C4-2B (cell line): ENCODE measurements at regions not wholly inside any gene's neighbourhood (a gene's known extent, or its start where the extent isn't known, plus 50 kb on each side); places are given as distances from the start of the nearest gene placed in this dataset.
"Not testable (repeated sequence)": the region's sequence is repeated elsewhere in the genome, so short reads cannot be mapped to it uniquely, and the experiment has no call there.

Source experiments
- H3K27ac ChIP-seq: fragments of 450-650 bp; 2 replicates; pipeline ENCODE4 v1.5.1; 2017
- CTCF ChIP-seq: fragments of 450-650 bp; conservative IDR thresholded peaks from 2 replicates; pipeline ENCODE4 v1.5.1; 2017; ENCODE audit warnings: mild to moderate bottlenecking
- ZFX ChIP-seq: fragments of 450-650 bp; IDR thresholded peaks from 2 replicates; pipeline ENCODE4 v1.6.1; 2017

DNA sequence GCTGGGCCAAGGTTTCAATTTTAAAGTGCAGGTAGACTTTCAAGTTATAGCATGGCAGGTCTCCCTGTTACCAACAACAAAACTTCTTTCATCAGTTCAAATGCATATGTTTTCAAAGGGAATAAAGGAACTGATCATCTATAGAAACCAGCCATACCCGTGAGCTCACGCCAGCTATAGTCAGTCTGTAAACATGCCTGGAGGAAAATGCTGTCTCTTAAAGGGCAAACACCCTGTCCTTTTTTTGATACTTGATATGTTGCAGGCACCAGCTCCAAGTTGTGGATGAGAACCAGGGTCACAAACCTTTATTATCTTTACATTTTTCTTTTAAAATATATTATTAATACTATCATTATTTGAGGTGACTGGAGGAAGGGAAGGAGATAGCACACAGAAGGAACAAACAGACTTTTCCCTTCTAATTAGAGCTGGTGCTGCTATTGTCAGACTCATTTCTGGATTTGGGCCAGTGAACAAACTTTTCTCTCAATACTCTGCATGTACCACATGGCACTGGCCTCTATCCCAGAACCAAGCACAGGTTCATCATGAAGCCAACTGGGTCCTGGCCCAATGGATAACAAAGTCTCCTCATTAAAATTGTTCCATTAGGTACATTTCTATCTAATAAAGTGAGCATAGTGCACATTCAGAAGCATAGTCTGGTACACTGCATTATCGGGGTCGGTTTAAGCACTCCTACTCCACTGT lies 1102.4 kb downstream of the SORCS3 start:
- H3K27ac ChIP-seq, result no peak overlapping the region
- TF ChIP-seq ZFX, result no peak
- TF ChIP-seq CTCF, result no peak

DNA sequence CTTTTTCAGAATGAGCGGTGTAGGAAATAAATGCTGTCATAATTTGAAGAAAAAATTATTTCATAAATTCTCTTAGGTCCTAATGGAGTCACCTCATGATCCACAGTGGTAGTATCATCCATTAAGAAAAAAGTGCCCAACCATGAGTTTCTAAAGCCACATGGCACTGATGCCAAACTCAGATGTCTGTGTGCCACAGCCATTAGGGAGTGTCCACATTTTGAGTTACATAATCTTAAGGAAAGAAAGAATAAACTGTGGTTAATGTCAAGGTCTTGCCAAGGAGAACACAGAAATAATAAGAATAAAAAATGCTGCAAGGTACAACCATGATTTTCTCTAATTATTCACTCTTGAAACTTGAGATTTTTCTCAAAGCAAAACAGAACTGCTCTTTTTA lies 1101.8 kb downstream of the SORCS3 start:
- H3K27ac ChIP-seq, result no peak overlapping the region
- TF ChIP-seq ZFX (no peak), CTCF (no peak)

GRCh38 chr10:105742184-105742583 lies 1101.1 kb downstream of the SORCS3 start:
- H3K27ac ChIP-seq, result no peak overlapping the region
- TF ChIP-seq ZFX (no peak), CTCF (no peak)

- no peak overlapping the region for H3K27ac ChIP-seq
- no peak for TF ChIP-seq CTCF
- TF ChIP-seq ZFX, result no peak
Observed at GRCh38 chr10:105734479-105734878, 1093.4 kb downstream of the SORCS3 start.

- TF ChIP-seq CTCF (no peak), ZFX (no peak)
- no peak overlapping the region for H3K27ac ChIP-seq
Observed at GRCh38 chr10:105733924-105734323, 1092.8 kb downstream of the SORCS3 start.

DNA sequence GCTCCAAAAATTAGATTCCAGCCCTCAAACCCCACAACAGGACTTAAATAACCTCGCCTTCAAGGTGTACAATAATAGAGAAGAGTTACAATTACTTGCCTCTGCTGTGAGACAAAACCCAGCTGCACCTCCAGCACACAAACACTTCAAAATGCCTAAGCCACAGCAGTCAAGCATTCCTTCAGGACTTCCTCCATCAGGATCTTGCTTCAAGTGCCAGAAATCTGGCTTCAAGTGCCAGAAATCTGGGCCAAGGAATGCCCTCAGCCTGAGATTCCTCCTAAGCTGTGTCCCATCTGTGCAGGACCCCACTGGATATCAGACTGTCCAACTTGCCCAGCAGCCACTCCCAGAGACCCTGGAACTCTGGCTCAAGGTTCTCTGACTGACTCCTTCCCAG lies 1088.3 kb downstream of the SORCS3 start:
- no peak overlapping the region for H3K27ac ChIP-seq
- no peak for TF ChIP-seq ZFX
- no peak for TF ChIP-seq CTCF

DNA sequence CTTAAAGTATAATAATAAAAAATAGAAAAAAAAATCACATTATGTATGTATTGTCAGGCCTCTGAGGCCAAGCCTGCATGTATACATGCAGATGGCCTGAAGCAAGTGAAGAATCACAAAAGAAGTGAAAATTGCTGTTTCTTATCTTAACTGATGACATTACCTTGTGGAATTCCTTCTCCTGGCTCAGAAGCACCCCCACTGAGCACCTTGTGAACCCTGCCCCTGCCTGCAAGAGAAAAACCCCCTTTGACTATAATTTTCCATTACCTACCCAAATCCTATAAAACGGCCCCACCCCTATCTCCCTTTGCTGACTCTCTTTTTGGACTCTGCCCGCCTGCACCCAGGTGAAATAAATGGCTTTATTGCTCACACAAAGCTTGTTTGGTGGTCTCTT lies 1086.5 kb downstream of the SORCS3 start:
- not testable (repeated sequence) for H3K27ac ChIP-seq

DNA sequence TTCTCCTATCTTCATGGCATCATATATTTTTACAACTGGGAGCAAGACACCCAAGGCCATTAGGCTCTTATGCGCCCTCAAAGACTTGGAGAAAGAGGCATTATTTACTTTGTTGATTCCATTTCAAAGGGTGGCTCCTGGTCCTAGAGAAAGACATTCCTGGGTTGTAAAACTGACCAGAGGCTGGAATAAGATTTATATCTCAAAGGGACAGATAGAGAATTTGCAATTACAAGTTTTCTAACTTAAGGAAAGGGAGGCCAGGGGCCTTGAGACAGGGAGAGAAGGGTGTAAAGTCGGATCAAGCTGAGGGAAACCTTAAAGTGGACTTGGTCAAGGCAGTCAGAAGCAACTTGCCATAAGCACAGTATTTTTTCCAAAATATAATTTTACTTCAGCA lies 1086.0 kb downstream of the SORCS3 start:
- H3K27ac ChIP-seq, result no peak overlapping the region
- no peak for TF ChIP-seq ZFX
- no peak for TF ChIP-seq CTCF
